ENCODE measurements at regions not wholly inside any gene's neighbourhood (a gene's known extent, or its start where the extent isn't known, plus 50 kb on each side); places are given as distances from the start of the nearest gene placed in this dataset.

- TF ChIP-seq POLR2A (IDR thresholded peaks at IDR 0.05) (no peak), POLR2AphosphoS5 (IDR thresholded peaks at IDR 0.05) (no peak)
- TF ChIP-seq, protein P1, sequence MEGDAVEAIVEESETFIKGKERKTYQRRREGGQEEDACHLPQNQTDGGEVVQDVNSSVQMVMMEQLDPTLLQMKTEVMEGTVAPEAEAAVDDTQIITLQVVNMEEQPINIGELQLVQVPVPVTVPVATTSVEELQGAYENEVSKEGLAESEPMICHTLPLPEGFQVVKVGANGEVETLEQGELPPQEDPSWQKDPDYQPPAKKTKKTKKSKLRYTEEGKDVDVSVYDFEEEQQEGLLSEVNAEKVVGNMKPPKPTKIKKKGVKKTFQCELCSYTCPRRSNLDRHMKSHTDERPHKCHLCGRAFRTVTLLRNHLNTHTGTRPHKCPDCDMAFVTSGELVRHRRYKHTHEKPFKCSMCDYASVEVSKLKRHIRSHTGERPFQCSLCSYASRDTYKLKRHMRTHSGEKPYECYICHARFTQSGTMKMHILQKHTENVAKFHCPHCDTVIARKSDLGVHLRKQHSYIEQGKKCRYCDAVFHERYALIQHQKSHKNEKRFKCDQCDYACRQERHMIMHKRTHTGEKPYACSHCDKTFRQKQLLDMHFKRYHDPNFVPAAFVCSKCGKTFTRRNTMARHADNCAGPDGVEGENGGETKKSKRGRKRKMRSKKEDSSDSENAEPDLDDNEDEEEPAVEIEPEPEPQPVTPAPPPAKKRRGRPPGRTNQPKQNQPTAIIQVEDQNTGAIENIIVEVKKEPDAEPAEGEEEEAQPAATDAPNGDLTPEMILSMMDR (IDR thresholded peaks at IDR 0.05) = no peak
Observed at GRCh38 chr3:89586676-89587075, 479.3 kb downstream of the EPHA3 start.

Data from gastroesophageal sphincter (tissue), 3 donors.